ENCODE measurements at regions not wholly inside any gene's neighbourhood (a gene's known extent, or its start where the extent isn't known, plus 50 kb on each side); places are given as distances from the start of the nearest gene placed in this dataset.

- POLR2A ChIA-PET: no interaction called here
- intact Hi-C loops (cut with micrococcal nuclease; ENCODE audit: unreplicated experiment) (no loop called here), in situ Hi-C loops (cut with MboI) (no loop called here)
- CTCF ChIA-PET: no interaction called here
- H3K9ac ChIP-seq (ENCODE audit: control insufficient read depth, insufficient read depth, low read length): no peak overlapping the region
- DNase-seq (ENCODE audit: low read depth, low spot score): no peak
- no peak overlapping the region for H3K27ac ChIP-seq (ENCODE audit: control insufficient read depth, insufficient read depth)
- H3K4me2 ChIP-seq (ENCODE audit: control insufficient read depth, insufficient read depth): no peak overlapping the region
- ATAC-seq: no peak
- no peaks in the 10 kb centered on the region for H3K9me3 ChIP-seq (replicated peaks; ENCODE audit: control insufficient read depth, insufficient read depth, low read length)
- H4K20me1 ChIP-seq (ENCODE audit: control insufficient read depth, insufficient read depth): no peaks in the 10 kb centered on the region
- no peak overlapping the region for H3K4me3 ChIP-seq
- H3K36me3 ChIP-seq (ENCODE audit: control insufficient read depth in 2 of 2, insufficient read depth in 2 of 2, low read length in 1 of 2): no peaks in the 10 kb centered on the region
- H3K4me1 ChIP-seq (ENCODE audit: control insufficient read depth, insufficient read depth, low read length): no peaks in the 10 kb centered on the region
- H3K27me3 ChIP-seq (replicated peaks in 1 of 2; ENCODE audit: control insufficient read depth in 2 of 2, insufficient read depth in 2 of 2, low read length in 1 of 2): no peaks in the 10 kb centered on the region
- RAD21 ChIA-PET (ENCODE audit: unreplicated experiment): no interaction called here
- no peaks in the 10 kb centered on the region for H3K79me2 ChIP-seq (ENCODE audit: control insufficient read depth, insufficient read depth, low read length)
- SMC1A ChIA-PET (ENCODE audit: uncharacterized antibody, unreplicated experiment): no interaction called here
- no TSS peak for BruUV-seq (replicated peaks)
- no peak for FAIRE-seq
- no peak overlapping the region for H2AFZ ChIP-seq (ENCODE audit: control insufficient read depth, low read depth, low read length)
- 75% methylated on average over 1 of the region's 1 CpG for WGBS (ENCODE audit: insufficient coverage, insufficient replicate concordance, low lambda C conversion rate, missing lambda C conversion rate)
- no peak for TF ChIP-seq USF1 (IDR thresholded peaks at IDR 0.05; ENCODE audit: borderline replicate concordance, extremely low read length, insufficient read depth, low read depth, low read length)
- TF ChIP-seq ESRRA (IDR thresholded peaks at IDR 0.05; ENCODE audit: low read length): no peak
- no peak for TF ChIP-seq POU2F2 (IDR thresholded peaks at IDR 0.05; ENCODE audit: borderline replicate concordance, low read depth, low read length)
- no peak for TF ChIP-seq SMC3 (IDR thresholded peaks at IDR 0.05; ENCODE audit: borderline replicate concordance, low read length)
- TF ChIP-seq PAX8 (IDR thresholded peaks at IDR 0.05): no peak
- no peak for TF ChIP-seq SP1 (IDR thresholded peaks at IDR 0.05; ENCODE audit: low read depth, low read length)
- TF ChIP-seq TBL1XR1 (IDR thresholded peaks at IDR 0.05; ENCODE audit: low read depth, low read length): no peak
- TF ChIP-seq RB1 (IDR thresholded peaks at IDR 0.05; ENCODE audit: borderline replicate concordance): no peak
- no peak for TF ChIP-seq SREBF1 (IDR thresholded peaks at IDR 0.05; ENCODE audit: low read length)
- no peak for TF ChIP-seq ZBTB4 (CRISPR knock-in tag; IDR thresholded peaks at IDR 0.05)
Observed at GRCh38 chr13:64546371-64546770, 2683.8 kb downstream of the PCDH9 start.
